ENCODE measurements at regions not wholly inside any gene's neighbourhood (a gene's known extent, or its start where the extent isn't known, plus 50 kb on each side); places are given as distances from the start of the nearest gene placed in this dataset.

- Histone ChIP-seq H3K27ac (ENCODE audit: control insufficient read depth, insufficient read depth, low read length) (no peak overlapping the region), H3K9me3 (ENCODE audit: control insufficient read depth, low read depth, low read length) (no peaks in the 10 kb centered on the region), H2AFZ (ENCODE audit: control insufficient read depth, low read length) (no peak overlapping the region), H3K9me1 (ENCODE audit: control insufficient read depth, extremely low read depth, insufficient read depth, low read length) (no peaks in the 10 kb centered on the region), H3K36me3 (ENCODE audit: control insufficient read depth in 2 of 2, extremely low read depth in 1 of 2, insufficient read depth in 2 of 2, low read length in 2 of 2) (no peaks in the 10 kb centered on the region), H3K9ac (ENCODE audit: control insufficient read depth, extremely low read depth, insufficient read depth, low read length) (no peak overlapping the region), H4K20me1 (ENCODE audit: control insufficient read depth, extremely low read depth, insufficient read depth, low read length) (no peaks in the 10 kb centered on the region), H3K4me2 (ENCODE audit: control insufficient read depth, extremely low read depth, insufficient read depth, low read depth, low read length) (no peak overlapping the region), H3K4me3 (ENCODE audit: control insufficient read depth in 2 of 3, extremely low read depth in 1 of 3, insufficient read depth in 2 of 3, low read depth in 1 of 3, low read length in 3 of 3) (no peak overlapping the region), H3K27me3 (ENCODE audit: control insufficient read depth, extremely low read depth, insufficient read depth, low read length) (no peaks in the 10 kb centered on the region), H3K4me1 (ENCODE audit: control insufficient read depth, extremely low read depth, insufficient read depth, low read length) (peaks cover 13% of the 10 kb centered on the region), H3K79me2 (ENCODE audit: control insufficient read depth, insufficient read depth, low read length) (no peaks in the 10 kb centered on the region)
- DNase-seq (ENCODE audit: low read depth, low spot score) (no peak), FAIRE-seq (no peak)
- dilution Hi-C loops (cut with MboI; ENCODE audit: extremely low pct_ligation_motif_present, low sequenced_read_pairs): no loop called here
- TF ChIP-seq CTCF (optimal IDR thresholded peaks at IDR 0.05 in 1 of 3, IDR thresholded peaks at IDR 0.05 in 1 of 3, conservative IDR thresholded peaks at IDR 0.05 in 1 of 3; ENCODE audit: extremely low read depth in 1 of 3, insufficient read depth in 2 of 3, low read length in 3 of 3) (no peak), EZH2 (IDR thresholded peaks at IDR 0.05; ENCODE audit: low read length) (no peak)
Observed at GRCh38 chr5:57751710-57752109, 269.1 kb upstream of the ACTBL2 start.

GRCh38 chr5:57750891-57751290 lies 268.3 kb upstream of the ACTBL2 start:
- FAIRE-seq (no peak), DNase-seq (ENCODE audit: low read depth, low spot score) (no peak)
- Histone ChIP-seq H3K9me3 (ENCODE audit: control insufficient read depth, low read depth, low read length) (no peaks in the 10 kb centered on the region), H3K36me3 (ENCODE audit: control insufficient read depth in 2 of 2, extremely low read depth in 1 of 2, insufficient read depth in 2 of 2, low read length in 2 of 2) (no peaks in the 10 kb centered on the region), H3K27me3 (ENCODE audit: control insufficient read depth, extremely low read depth, insufficient read depth, low read length) (no peaks in the 10 kb centered on the region), H3K4me2 (ENCODE audit: control insufficient read depth, extremely low read depth, insufficient read depth, low read depth, low read length) (no peak overlapping the region), H3K27ac (ENCODE audit: control insufficient read depth, insufficient read depth, low read length) (no peak overlapping the region), H2AFZ (ENCODE audit: control insufficient read depth, low read length) (no peak overlapping the region), H3K9me1 (ENCODE audit: control insufficient read depth, extremely low read depth, insufficient read depth, low read length) (no peaks in the 10 kb centered on the region), H4K20me1 (ENCODE audit: control insufficient read depth, extremely low read depth, insufficient read depth, low read length) (no peaks in the 10 kb centered on the region), H3K4me3 (ENCODE audit: control insufficient read depth in 2 of 3, extremely low read depth in 1 of 3, insufficient read depth in 2 of 3, low read depth in 1 of 3, low read length in 3 of 3) (no peak overlapping the region), H3K79me2 (ENCODE audit: control insufficient read depth, insufficient read depth, low read length) (no peaks in the 10 kb centered on the region), H3K4me1 (ENCODE audit: control insufficient read depth, extremely low read depth, insufficient read depth, low read length) (peaks cover 13% of the 10 kb centered on the region), H3K9ac (ENCODE audit: control insufficient read depth, extremely low read depth, insufficient read depth, low read length) (no peak overlapping the region)
- TF ChIP-seq EZH2 (IDR thresholded peaks at IDR 0.05; ENCODE audit: low read length) (no peak), CTCF (optimal IDR thresholded peaks at IDR 0.05 in 1 of 3, IDR thresholded peaks at IDR 0.05 in 1 of 3, conservative IDR thresholded peaks at IDR 0.05 in 1 of 3; ENCODE audit: extremely low read depth in 1 of 3, insufficient read depth in 2 of 3, low read length in 3 of 3) (no peak)
- dilution Hi-C loops (cut with MboI; ENCODE audit: extremely low pct_ligation_motif_present, low sequenced_read_pairs): no loop called here
